ENCODE measurements at regions not wholly inside any gene's neighbourhood (a gene's known extent, or its start where the extent isn't known, plus 50 kb on each side); places are given as distances from the start of the nearest gene placed in this dataset.

DNA sequence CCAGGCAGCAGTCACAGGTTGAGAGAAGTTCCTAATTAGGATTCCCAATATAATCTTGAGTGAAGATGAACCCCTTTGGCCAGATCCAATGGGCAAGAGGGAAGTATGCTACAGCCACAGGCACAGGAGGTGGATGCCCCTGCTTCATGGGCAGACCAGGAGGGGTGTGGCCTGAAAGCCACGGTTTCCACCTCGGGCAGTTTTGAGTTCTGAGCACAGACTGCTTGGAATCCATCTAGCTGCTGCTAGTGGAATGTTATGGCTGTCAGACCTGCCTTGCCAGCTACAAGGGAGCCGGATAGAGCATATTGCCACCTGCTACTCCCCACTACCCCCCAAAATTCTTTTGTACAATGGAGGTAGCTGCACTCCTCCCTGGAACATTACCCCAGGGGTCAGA is 672.9 kb downstream of the HACE1 start:
- Histone ChIP-seq H3K9me3 (replicated peaks; ENCODE audit: control insufficient read depth, insufficient read depth, low read length) (no peaks in the 10 kb centered on the region), H3K9ac (ENCODE audit: control insufficient read depth, insufficient read depth, low read length) (no peak overlapping the region), H4K20me1 (ENCODE audit: control insufficient read depth, insufficient read depth) (no peaks in the 10 kb centered on the region), H2AFZ (ENCODE audit: control insufficient read depth, low read depth, low read length) (no peak overlapping the region), H3K36me3 (ENCODE audit: control insufficient read depth in 2 of 2, insufficient read depth in 2 of 2, low read length in 1 of 2) (no peaks in the 10 kb centered on the region), H3K4me3 (no peak overlapping the region), H3K27ac (ENCODE audit: control insufficient read depth, insufficient read depth) (no peak overlapping the region), H3K4me1 (ENCODE audit: control insufficient read depth, insufficient read depth, low read length) (no peaks in the 10 kb centered on the region), H3K27me3 (replicated peaks in 1 of 2; ENCODE audit: control insufficient read depth in 2 of 2, insufficient read depth in 2 of 2, low read length in 1 of 2) (no peaks in the 10 kb centered on the region), H3K4me2 (ENCODE audit: control insufficient read depth, insufficient read depth) (no peak overlapping the region), H3K79me2 (ENCODE audit: control insufficient read depth, insufficient read depth, low read length) (no peaks in the 10 kb centered on the region)
- SMC1A ChIA-PET (ENCODE audit: uncharacterized antibody, unreplicated experiment), result no interaction called here
- no TSS peak for BruUV-seq (replicated peaks)
- POLR2A ChIA-PET, result no interaction called here
- CTCF ChIA-PET, result no interaction called here
- ATAC-seq (no peak), FAIRE-seq (no peak), DNase-seq (ENCODE audit: low read depth, low spot score) (no peak)
- in situ Hi-C loops (cut with MboI) (no loop called here), intact Hi-C loops (cut with micrococcal nuclease; ENCODE audit: unreplicated experiment) (no loop called here)
- RAD21 ChIA-PET (ENCODE audit: unreplicated experiment), result no interaction called here
- 0% methylated on average over 3 of the region's 3 CpGs for WGBS (ENCODE audit: insufficient coverage, insufficient replicate concordance, low lambda C conversion rate, missing lambda C conversion rate)
- TF ChIP-seq CBFB (IDR thresholded peaks at IDR 0.05; ENCODE audit: low read depth) (no peak), SIX5 (IDR thresholded peaks at IDR 0.05; ENCODE audit: low read depth, low read length, severe bottlenecking) (no peak), IRF4 (IDR thresholded peaks at IDR 0.05; ENCODE audit: low read depth, low read length) (no peak), EP300 (IDR thresholded peaks at IDR 0.05; ENCODE audit: borderline replicate concordance in 1 of 2, control insufficient read depth in 1 of 2, low read depth in 2 of 2, low read length in 2 of 2) (no peak), TAF1 (IDR thresholded peaks at IDR 0.05; ENCODE audit: borderline replicate concordance, low read depth, low read length) (no peak), RAD21 (IDR thresholded peaks at IDR 0.05; ENCODE audit: insufficient read depth, low read depth, low read length) (no peak), ZBED1 (IDR thresholded peaks at IDR 0.05; ENCODE audit: borderline replicate concordance) (no peak), RUNX3 (IDR thresholded peaks at IDR 0.05; ENCODE audit: low read length) (no peak), ZNF622 (IDR thresholded peaks at IDR 0.05) (no peak), MXI1 (IDR thresholded peaks at IDR 0.05; ENCODE audit: low read depth, low read length) (no peak)
- TF ChIP-seq, protein P1, sequence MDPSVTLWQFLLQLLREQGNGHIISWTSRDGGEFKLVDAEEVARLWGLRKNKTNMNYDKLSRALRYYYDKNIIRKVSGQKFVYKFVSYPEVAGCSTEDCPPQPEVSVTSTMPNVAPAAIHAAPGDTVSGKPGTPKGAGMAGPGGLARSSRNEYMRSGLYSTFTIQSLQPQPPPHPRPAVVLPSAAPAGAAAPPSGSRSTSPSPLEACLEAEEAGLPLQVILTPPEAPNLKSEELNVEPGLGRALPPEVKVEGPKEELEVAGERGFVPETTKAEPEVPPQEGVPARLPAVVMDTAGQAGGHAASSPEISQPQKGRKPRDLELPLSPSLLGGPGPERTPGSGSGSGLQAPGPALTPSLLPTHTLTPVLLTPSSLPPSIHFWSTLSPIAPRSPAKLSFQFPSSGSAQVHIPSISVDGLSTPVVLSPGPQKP (IDR thresholded peaks at IDR 0.05; ENCODE audit: low read depth, low read length), result no peak
- TF ChIP-seq, protein P2, sequence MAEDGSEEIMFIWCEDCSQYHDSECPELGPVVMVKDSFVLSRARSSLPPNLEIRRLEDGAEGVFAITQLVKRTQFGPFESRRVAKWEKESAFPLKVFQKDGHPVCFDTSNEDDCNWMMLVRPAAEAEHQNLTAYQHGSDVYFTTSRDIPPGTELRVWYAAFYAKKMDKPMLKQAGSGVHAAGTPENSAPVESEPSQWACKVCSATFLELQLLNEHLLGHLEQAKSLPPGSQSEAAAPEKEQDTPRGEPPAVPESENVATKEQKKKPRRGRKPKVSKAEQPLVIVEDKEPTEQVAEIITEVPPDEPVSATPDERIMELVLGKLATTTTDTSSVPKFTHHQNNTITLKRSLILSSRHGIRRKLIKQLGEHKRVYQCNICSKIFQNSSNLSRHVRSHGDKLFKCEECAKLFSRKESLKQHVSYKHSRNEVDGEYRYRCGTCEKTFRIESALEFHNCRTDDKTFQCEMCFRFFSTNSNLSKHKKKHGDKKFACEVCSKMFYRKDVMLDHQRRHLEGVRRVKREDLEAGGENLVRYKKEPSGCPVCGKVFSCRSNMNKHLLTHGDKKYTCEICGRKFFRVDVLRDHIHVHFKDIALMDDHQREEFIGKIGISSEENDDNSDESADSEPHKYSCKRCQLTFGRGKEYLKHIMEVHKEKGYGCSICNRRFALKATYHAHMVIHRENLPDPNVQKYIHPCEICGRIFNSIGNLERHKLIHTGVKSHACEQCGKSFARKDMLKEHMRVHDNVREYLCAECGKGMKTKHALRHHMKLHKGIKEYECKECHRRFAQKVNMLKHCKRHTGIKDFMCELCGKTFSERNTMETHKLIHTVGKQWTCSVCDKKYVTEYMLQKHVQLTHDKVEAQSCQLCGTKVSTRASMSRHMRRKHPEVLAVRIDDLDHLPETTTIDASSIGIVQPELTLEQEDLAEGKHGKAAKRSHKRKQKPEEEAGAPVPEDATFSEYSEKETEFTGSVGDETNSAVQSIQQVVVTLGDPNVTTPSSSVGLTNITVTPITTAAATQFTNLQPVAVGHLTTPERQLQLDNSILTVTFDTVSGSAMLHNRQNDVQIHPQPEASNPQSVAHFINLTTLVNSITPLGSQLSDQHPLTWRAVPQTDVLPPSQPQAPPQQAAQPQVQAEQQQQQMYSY (CRISPR knock-in tag; IDR thresholded peaks at IDR 0.05), result no peak
- TF ChIP-seq, protein P3, sequence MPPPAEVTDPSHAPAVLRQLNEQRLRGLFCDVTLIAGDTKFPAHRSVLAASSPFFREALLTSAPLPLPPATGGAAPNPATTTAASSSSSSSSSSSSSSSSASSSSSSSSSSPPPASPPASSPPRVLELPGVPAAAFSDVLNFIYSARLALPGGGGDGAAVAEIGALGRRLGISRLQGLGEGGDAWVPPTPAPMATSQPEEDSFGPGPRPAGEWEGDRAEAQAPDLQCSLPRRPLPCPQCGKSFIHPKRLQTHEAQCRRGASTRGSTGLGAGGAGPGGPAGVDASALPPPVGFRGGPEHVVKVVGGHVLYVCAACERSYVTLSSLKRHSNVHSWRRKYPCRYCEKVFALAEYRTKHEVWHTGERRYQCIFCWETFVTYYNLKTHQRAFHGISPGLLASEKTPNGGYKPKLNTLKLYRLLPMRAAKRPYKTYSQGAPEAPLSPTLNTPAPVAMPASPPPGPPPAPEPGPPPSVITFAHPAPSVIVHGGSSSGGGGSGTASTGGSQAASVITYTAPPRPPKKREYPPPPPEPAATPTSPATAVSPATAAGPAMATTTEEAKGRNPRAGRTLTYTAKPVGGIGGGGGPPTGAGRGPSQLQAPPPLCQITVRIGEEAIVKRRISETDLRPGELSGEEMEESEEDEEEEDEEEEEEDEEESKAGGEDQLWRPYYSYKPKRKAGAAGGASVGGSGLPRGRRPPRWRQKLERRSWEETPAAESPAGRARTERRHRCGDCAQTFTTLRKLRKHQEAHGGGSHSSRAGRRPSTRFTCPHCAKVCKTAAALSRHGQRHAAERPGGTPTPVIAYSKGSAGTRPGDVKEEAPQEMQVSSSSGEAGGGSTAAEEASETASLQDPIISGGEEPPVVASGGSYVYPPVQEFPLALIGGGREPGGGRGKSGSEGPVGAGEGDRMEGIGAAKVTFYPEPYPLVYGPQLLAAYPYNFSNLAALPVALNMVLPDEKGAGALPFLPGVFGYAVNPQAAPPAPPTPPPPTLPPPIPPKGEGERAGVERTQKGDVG (CRISPR knock-in tag; IDR thresholded peaks at IDR 0.05), result no peak
- TF ChIP-seq, protein P4, sequence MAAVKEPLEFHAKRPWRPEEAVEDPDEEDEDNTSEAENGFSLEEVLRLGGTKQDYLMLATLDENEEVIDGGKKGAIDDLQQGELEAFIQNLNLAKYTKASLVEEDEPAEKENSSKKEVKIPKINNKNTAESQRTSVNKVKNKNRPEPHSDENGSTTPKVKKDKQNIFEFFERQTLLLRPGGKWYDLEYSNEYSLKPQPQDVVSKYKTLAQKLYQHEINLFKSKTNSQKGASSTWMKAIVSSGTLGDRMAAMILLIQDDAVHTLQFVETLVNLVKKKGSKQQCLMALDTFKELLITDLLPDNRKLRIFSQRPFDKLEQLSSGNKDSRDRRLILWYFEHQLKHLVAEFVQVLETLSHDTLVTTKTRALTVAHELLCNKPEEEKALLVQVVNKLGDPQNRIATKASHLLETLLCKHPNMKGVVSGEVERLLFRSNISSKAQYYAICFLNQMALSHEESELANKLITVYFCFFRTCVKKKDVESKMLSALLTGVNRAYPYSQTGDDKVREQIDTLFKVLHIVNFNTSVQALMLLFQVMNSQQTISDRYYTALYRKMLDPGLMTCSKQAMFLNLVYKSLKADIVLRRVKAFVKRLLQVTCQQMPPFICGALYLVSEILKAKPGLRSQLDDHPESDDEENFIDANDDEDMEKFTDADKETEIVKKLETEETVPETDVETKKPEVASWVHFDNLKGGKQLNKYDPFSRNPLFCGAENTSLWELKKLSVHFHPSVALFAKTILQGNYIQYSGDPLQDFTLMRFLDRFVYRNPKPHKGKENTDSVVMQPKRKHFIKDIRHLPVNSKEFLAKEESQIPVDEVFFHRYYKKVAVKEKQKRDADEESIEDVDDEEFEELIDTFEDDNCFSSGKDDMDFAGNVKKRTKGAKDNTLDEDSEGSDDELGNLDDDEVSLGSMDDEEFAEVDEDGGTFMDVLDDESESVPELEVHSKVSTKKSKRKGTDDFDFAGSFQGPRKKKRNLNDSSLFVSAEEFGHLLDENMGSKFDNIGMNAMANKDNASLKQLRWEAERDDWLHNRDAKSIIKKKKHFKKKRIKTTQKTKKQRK (IDR thresholded peaks at IDR 0.05; ENCODE audit: low read depth, low read length), result no peak
